HG03280 (cell line): ENCODE measurements at regions not wholly inside any gene's neighbourhood (a gene's known extent, or its start where the extent isn't known, plus 50 kb on each side); places are given as distances from the start of the nearest gene placed in this dataset.

Experiments used
- ATAC-seq: cut with Tn5 transposase; IDR thresholded peaks from one replicate; pipeline ENCODE4 v1.9.1; 2021; ENCODE audit warnings: mild to moderate bottlenecking, moderate library complexity; ENCODE audit not compliant: unreplicated experiment

DNA sequence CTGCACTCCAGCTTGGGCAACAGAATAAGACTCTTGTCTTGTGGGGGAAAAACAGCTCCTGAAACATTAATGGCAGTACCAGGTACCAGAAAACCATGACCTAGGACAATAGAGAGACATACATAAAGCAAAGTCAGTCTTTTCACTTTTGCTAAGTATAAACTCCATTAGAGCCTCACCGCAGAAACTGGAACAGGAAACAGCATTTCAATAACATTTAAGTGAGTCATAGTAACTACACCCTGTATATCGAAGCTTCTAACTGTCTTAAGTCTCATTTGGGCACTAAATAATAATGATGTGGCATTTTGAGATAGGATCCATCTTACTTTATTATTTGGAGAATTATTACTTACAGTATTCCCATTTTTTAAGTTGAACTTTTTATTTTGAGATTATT, 517.8 kb upstream of the CELF2 start:
- ATAC-seq, result no peak

DNA sequence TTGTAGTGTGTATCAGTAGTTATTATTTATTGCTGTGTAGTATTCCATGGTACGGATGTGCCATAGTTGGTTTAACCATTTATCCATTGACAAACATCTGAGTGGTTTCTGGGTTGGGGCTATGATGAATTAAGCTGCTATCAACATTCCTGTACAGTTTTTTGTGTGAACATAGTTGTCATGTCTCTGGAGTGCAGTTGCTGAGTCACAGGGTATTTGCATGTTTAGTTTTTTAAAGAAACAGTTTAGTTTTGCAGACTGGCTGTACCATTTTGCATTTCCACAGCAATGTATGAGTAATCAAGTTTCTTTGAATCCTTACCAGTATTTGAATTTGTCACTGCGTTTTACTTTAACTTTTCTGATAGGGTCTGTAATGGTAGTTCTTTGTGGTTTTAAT, 516.7 kb upstream of the CELF2 start:
- ATAC-seq, result no peak

DNA sequence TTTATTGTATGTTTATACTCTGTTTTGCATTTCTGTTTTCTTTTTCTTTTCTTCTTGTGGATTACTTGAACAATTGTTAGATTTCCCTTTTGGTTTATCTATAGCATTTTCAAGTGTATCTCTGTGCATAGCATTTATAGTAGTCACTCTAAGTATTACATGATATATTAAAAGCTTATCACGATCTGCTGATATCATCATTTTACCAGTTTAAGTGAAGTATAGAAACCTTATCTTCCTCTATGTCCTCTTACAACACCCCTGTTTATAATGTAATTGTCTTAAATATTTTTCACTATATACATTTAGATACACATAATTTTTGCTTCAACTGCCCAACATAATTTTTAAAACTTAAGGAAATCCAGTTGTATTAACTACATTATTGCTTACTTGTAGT, 513.9 kb upstream of the CELF2 start:
- ATAC-seq, result no peak

DNA sequence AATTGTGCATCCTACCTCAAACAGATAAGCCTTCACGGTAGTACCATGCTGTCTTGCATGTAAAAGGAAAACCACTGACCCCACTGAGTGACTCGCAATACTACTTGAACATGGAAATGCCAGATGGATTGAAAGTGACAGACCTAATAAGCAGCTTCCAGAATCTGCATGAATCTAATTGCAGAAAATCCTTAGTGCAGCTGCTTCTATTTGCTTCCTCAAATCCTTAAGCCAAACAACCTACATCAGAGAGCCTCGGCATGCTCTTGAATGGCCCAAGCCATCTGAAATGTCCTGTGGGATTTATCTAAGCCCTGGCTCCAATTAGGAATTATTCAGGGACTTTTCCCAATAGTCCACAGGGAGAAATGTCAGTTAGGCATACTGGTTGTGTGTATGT, 509.5 kb upstream of the CELF2 start:
- no peak for ATAC-seq

DNA sequence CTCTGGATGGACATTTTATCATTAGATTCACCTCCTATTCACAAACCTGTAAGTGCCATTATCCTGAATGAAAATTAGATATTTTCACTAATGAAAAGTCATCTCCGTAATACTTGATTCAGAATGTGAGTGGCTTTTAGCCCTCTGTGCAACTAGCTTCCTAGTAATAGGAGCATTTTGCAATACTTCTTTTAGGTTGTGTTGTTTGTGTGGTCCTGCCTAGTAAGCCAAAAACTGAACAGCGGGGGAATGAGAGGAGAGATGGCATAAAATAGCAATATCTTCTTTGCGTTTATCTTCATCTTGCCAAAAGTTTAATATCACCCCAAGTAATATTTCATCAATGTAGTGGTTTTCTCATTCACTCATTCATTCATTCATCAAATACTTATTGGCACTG, 507.5 kb upstream of the CELF2 start:
- ATAC-seq, result no peak

DNA sequence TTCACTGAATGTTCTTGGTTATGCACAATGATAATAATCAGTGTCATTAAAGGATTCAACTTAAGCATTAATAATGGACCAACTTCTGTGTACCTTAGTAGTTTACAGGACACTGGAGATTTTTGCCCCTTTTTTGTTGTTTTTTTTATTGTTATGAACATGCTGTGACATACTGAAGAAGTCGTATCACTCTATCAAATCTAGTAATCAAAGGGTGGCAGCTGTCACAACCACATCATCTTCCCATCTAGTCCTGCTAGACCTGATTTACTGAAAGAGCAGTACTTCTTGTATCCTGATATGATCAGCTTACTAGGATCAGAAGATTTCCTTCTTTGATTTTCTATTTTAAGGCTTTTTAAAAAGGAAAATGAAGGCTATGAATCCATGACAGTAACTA, 504.6 kb upstream of the CELF2 start:
- no peak for ATAC-seq

DNA sequence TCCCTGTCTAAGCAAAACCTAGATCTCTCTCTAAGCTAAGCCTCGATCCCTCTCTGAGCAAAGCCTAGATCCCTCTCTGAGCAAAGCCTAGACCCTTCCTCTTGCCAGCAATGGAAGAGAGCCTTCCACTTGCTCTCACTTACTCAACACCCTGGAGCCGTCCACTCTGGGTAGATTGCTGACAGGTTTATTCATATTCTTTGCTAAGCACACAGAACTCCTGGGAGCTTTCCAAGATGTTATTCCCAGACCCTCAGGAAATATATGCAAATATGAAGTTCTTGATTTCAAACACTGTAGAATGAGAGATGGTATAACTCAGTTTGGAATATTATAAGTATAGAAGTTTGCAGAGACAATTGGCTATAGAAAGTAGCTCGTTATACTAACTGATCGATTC, 503.8 kb upstream of the CELF2 start:
- no peak for ATAC-seq

DNA sequence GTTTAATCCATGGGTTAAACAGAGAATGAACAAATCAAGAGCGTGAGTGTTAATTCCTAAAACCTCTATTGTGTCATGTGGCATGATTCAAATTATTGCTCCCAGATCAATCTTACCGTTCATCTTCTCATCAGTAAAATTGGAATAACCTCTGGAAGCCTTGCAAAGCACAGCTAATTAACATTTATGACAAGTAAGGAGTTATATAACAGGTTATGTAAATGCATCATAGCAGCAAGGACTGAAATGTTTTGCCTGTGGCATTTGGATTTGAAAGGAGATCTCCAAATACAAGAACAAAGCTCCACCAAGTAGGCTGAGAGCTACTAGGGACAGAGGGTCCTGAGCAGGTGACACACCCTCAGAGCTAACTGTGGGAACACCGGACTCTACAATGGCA, 502.9 kb upstream of the CELF2 start:
- no peak for ATAC-seq

DNA sequence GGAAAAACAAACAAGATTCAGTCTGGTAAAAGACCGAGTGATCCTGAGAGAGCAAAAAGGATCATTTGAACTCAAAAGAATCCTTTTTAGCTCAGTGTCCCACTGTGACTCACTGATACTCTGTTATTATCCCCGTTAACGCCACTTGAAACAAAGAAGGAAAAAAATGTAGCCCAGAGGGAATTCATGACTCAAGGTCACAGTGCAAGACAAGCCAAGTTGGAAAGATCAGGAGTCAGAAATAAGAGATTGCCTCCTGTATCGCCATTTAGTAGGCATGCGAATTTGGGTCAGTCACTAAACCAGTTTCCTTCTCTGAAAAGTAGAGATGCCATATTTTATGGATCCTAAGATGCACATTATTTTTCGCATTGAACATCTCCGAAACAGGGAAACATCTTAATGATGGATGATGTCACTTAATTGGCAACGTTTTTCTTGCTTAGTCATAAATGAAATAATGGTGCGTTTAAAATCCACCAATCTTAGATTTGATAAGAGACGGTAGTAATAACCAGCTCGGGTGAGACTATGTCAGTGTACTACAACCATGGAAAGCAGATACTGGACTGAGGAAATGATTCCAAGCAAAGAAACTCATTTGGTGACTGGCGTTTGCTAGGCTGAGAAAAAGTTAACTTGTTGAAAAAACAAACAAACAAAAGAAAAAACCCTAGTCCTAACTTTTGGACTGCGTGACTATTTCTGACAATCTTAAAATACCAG, 502.0 kb upstream of the CELF2 start:
- no peak for ATAC-seq

DNA sequence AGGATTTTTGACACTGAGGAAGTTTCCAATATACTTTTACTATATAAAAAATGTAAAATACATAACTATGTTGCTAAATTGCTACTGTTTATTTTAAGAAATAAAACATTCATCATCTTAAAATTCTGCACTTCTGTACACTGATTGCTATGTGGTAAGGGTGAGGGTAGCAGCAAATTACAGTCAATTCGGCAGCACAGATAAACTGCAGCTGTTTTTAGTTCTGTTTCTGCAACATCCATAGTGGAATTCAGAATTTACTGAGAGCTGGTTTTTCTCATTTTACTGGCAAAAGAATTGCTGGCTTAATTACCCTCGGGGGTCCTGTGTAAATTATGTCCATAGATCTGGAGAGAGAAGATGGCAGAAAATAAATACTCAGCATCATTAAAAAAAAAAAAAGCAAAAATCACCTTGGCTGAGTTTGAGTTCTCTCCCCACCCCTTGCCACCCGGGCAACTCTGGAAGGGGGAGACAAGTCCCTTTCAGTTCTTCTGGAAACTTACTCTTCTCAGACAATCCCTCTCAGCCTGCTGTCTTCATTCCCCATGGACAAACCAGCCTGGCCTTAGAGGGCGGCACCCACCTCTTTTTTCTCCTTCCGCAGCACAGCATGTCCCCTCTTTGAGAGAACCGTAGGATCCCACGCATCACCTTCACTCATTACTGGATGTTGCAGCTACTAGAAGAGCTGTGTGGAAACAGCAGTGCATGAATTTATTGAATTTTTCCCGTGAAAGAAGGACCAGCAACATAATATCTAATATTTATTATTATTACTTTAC, 501.1 kb upstream of the CELF2 start:
- no peak for ATAC-seq

DNA sequence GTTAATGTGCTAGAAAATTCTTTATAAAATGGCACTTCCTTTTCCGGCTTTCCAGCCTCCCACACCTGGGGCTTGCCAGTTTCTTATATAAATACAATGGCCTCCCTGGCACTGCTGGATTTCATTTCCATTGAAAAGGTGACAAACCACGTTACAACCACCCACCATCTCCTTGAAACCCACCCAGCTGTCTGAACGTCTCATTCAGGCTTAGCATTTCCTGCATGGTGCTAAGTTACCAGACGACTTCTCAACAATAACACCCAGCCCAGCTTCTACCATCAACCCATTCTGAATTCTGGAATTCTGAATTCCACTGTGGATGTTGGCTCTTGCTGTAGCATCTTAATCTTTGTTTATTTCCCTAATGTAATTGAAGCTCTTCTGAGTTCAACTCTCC, 499.8 kb upstream of the CELF2 start:
- ATAC-seq, result no peak

DNA sequence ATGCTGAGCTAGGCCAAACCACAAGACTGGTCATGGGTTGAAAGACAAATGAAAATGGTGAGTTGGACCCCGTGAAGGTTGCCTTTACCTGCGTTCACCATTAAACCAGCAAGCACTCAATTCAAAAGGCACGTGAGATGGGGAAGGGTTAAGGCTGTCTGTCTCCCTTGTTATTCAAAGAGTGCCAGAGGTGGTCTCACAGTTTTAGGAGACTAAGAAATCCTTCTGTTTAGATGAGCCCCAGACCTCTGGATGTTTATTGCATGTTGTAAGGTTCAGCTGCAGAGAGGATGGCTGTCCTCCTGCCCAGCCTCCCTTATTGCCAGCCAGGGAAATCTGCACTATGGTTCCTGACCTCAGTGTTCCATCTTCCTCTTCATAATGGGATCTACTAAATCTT, 498.0 kb upstream of the CELF2 start:
- no peak for ATAC-seq

DNA sequence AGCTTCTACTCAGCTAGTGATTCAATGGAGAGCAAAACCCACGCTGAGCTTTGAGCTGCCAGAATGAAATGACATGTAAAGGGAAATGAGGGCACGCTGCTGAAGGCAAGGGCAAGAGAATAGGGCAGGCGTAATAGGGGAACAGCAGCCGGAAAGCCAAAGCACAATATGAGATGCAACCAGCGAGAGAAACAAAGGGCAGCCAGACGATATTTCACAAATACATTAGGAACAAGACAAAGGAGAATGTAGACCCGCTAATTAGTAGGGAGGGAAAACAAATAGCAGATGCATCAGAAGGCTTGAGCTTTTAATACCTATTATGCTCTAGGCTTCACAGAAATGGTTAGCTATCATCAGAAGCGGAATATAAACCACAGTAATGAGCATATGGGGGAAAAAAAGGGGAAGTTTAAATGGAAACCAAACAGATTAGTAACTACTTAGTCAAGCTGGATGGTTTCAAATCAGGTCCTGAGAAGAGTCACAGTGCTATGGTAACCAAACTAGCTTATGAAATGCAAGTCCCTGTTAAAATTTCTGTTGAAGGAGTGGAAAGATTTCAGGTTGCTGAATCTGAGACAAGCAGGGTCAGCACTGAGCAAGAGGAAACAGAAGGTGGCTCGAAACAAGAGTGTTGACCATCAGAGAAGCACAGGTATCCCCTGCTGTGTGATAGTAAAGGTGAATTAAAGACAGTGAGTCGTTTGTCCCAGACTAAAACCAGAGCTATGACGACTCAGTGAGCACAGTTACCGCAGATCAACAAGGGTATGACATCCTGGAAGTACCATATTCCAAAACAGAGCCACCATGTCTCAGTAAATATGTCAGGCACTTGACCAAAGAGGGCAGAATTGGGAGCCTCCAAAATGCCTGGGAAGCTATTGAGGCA, 496.9 kb upstream of the CELF2 start:
- peak; percentile 92 for ATAC-seq

DNA sequence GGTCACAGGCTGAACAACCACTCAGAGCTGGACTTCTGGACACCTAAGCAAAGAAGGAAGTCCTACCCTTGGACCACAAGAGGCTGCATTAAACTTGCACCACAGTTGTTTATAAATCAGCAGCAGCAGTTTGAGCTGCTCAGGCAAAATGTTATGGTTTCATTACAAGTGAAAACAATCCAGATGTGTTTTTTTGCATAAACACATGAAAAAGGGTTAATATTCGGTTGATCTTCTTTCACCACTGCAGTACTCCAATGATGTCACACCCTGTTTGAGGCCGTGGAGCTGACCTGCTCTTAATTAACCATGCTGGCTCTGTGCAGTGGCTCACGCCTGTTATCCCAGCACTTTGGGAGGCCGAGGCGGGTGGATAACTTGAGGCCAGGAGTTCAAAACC, 490.8 kb upstream of the CELF2 start:
- no peak for ATAC-seq

DNA sequence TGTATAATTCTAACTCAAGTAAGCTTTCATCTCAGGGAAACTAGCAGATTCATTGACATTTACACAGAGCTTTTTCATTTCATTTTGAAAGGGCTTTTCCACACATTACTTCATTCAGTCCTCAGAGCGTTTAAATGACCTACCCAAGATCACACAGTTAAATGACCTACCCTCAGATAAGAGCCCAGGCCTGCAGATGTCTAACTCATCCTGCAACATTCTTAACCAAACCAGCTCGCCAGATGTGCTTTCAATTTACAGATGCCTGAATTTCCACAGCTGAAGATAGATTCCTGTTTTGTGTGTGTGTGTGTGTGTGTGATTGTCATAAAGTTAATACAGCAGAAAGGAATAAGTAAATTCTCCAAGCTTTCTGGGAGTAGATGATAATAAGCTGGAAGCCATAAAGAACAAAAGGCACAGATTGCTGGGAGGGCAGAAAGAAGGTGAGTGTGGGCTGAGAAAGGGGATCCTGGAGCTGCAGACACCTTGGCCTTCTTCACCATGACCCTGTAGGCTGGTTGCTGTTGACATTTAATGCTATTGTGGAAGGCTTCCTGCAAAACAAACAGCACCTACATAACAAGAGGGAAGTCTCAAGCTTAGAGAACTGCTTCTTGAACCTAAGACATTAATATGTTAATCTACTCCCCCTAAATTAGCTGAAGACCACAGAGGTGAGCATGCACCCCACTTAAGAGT, 489.7 kb upstream of the CELF2 start:
- ATAC-seq, result no peak

DNA sequence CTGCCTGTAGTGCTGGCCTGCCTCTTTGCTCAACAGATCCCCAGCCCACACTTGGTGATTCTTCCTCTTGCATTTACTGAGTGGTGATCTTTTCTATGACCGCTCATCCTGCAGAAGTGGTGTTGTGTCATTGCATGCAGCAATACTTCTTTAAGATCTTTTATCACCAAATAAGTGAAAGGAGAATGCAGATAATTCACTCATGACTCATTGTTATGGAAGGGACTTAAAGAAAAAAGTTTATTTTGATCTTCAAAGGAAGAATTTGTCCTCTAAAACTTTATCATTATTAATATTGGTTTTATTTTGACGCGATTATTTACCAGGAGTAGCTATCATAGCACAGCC, 489.1 kb upstream of the CELF2 start:
- no peak for ATAC-seq

DNA sequence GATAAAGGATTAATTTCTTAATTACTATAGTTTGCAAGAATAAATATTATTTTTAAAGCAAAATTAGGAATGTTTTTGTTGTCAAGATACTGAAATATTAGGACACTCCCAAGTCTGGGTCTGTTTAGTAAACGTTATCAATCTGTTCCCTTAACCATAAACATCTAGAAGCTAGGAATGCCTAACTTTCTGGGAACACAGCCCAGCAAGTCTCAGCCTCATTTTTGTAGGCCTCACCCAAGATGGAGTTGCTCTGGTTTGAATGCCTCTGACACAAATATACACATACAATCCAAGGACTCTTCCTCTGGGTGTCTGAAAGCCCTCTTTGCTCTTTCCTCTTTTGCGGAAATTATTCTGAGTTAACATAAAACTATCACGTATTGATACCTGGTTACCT, 487.4 kb upstream of the CELF2 start:
- no peak for ATAC-seq

DNA sequence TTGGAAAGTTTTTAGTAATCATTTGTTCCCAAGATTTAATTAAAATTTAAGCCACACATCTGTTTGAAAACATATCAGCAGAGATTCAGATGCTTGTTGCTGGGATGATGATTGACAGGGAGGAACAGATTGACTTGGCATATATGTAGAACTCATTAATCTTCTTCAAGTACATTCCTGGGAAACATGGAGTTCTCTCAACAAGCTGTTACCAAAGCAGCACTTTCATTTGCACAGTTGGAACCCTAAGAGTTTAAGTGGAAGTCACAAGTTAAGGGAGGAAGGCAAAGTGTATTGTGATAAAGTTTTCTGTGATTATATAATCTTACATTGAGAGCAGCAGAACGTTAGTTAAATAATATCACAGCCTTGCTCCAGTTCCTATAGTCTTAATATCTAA, 485.4 kb upstream of the CELF2 start:
- ATAC-seq, result no peak

DNA sequence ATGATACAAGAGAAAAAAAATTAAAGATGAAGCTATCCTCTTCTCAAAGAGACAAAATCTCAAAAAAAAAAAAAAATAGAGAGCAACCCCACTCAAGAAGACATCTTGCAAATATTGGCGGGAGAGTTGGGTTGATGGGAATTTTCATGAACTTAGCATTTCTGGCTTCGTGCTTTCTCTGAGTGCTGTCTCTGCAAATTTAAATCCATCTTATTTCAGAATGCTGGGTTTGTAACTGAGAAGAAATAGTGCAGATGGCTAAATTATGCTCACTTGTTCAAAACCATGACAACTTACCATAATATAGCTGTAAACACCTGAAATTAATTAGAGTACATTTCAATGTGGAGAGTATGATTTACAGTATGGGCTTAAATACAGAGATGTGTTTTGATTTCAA, 484.8 kb upstream of the CELF2 start:
- no peak for ATAC-seq

DNA sequence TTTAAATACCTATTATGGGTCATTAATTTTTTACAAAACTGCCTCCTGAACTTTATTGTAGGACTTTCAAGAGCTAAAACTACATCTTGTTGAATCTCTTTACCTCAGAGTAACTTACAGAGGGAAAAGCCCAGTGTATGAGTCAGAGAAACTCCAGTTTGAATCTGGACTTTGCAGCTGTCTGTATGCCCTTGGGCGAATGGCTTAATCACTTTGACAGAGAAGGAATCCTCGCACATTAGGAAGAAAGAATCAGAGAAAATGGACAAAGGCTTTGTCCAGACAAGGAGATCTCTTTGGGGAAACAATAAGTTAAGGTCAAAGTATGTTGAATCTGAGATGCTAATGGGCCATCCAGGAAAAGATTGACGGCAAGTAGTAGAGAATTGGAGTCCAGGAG, 484.2 kb upstream of the CELF2 start:
- ATAC-seq, result no peak

DNA sequence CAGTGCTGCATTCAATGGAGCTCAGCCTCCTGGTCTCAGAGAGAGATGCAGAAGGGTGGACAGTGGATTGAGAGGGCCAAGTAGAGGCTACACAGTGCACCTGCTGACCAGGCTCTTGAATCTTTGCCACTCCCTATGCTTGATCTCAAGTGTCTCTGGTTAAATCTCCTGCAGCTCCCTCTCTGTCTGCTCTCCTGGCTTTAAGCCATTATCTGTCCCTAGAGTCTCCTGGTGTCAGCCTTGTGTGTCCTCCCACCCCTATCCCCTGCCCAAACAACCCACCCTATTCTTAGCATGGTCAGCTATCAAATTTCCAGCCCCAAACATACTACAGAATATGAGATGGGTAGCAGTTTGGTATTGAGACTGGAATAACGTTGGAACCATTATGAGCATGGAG, 479.3 kb upstream of the CELF2 start:
- ATAC-seq, result no peak
